ENCODE measurements at regions not wholly inside any gene's neighbourhood (a gene's known extent, or its start where the extent isn't known, plus 50 kb on each side); places are given as distances from the start of the nearest gene placed in this dataset.

DNA sequence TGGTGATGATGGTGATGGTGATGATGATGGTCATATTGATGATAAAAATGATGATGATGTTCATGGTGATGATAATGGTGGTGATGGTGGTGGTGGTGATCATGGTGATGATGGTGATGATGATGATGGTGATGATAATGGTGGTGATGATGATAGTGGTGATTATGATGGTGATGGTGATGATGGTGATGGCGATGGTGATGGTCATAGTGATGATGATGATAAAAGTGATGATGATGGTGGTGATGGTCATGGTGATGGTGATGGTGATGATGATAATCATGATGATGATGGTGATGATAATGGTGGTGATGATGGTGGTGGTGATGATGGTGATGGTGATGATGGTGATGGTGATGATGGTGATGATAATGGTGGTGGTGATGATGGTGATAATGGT, 478.7 kb downstream of the TYW1 start:
- no peak overlapping the region for H3K4me2 ChIP-seq (ENCODE audit: low read length)
- no peaks in the 10 kb centered on the region for H3F3A ChIP-seq (ENCODE audit: control insufficient read depth, insufficient read depth)
- no peaks in the 10 kb centered on the region for H3K9me2 ChIP-seq (replicated peaks; ENCODE audit: control insufficient read depth, low read length)
- no peak overlapping the region for H3K27ac ChIP-seq (ENCODE audit: low read depth, low read length)
- no peak overlapping the region for H3K4me3 ChIP-seq (ENCODE audit: low read length)
- H3K27me3 ChIP-seq (ENCODE audit: control insufficient read depth, low read length), result no peaks in the 10 kb centered on the region
- H3K79me2 ChIP-seq (ENCODE audit: control insufficient read depth, low read length), result no peaks in the 10 kb centered on the region
- no peaks in the 10 kb centered on the region for H3K4me1 ChIP-seq (ENCODE audit: control insufficient read depth, low read length)
- no peaks in the 10 kb centered on the region for H4K20me1 ChIP-seq (ENCODE audit: control insufficient read depth, insufficient read depth, low read depth, low read length)
- H3K36me3 ChIP-seq (ENCODE audit: control insufficient read depth, low read length), result no peaks in the 10 kb centered on the region
- TF ChIP-seq, protein P1, sequence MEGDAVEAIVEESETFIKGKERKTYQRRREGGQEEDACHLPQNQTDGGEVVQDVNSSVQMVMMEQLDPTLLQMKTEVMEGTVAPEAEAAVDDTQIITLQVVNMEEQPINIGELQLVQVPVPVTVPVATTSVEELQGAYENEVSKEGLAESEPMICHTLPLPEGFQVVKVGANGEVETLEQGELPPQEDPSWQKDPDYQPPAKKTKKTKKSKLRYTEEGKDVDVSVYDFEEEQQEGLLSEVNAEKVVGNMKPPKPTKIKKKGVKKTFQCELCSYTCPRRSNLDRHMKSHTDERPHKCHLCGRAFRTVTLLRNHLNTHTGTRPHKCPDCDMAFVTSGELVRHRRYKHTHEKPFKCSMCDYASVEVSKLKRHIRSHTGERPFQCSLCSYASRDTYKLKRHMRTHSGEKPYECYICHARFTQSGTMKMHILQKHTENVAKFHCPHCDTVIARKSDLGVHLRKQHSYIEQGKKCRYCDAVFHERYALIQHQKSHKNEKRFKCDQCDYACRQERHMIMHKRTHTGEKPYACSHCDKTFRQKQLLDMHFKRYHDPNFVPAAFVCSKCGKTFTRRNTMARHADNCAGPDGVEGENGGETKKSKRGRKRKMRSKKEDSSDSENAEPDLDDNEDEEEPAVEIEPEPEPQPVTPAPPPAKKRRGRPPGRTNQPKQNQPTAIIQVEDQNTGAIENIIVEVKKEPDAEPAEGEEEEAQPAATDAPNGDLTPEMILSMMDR (IDR thresholded peaks at IDR 0.05; ENCODE audit: low read depth, low read length, poor library complexity, severe bottlenecking), result no peak
- TF ChIP-seq EZH2phosphoT487 (IDR thresholded peaks at IDR 0.05; ENCODE audit: borderline replicate concordance, low read length), result no peak
- H3K9me3 ChIP-seq (ENCODE audit: control insufficient read depth, insufficient read depth, low read length), result no peaks in the 10 kb centered on the region

DNA sequence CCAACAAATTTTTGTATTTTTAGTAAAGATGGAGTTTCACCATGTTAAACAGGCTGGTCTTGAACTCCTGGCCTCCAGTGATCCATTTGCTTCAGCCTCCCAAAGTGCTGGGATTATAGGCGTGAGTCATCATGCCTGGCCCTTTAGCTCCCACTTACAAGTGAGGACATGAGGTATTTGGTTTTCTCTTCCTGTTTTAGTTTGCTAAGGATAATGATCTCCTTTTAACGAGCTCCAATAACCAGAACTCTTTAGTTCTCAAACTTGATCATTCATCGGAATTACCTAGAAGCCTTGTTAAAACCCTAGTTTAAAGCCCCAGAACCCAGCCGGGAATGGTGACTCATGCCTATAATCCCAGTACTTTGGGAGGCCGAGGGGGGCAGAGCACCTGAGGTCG, 481.4 kb downstream of the TYW1 start:
- H3K27me3 ChIP-seq (ENCODE audit: control insufficient read depth, low read length), result no peaks in the 10 kb centered on the region
- H4K20me1 ChIP-seq (ENCODE audit: control insufficient read depth, insufficient read depth, low read depth, low read length), result no peaks in the 10 kb centered on the region
- no peaks in the 10 kb centered on the region for H3K9me2 ChIP-seq (replicated peaks; ENCODE audit: control insufficient read depth, low read length)
- no peaks in the 10 kb centered on the region for H3K36me3 ChIP-seq (ENCODE audit: control insufficient read depth, low read length)
- no peaks in the 10 kb centered on the region for H3K79me2 ChIP-seq (ENCODE audit: control insufficient read depth, low read length)
- H3K4me2 ChIP-seq (ENCODE audit: low read length), result no peak overlapping the region
- no peaks in the 10 kb centered on the region for H3F3A ChIP-seq (ENCODE audit: control insufficient read depth, insufficient read depth)
- no peak overlapping the region for H3K27ac ChIP-seq (ENCODE audit: low read depth, low read length)
- no peak overlapping the region for H3K4me3 ChIP-seq (ENCODE audit: low read length)
- H3K9me3 ChIP-seq (ENCODE audit: control insufficient read depth, insufficient read depth, low read length), result no peaks in the 10 kb centered on the region
- no peaks in the 10 kb centered on the region for H3K4me1 ChIP-seq (ENCODE audit: control insufficient read depth, low read length)
- TF ChIP-seq, protein P1 (IDR thresholded peaks at IDR 0.05; ENCODE audit: low read depth, low read length, poor library complexity, severe bottlenecking), result no peak
- no peak for TF ChIP-seq EZH2phosphoT487 (IDR thresholded peaks at IDR 0.05; ENCODE audit: borderline replicate concordance, low read length)

GRCh38 chr7:67484244-67484751, 487.7 kb downstream of the TYW1 start:
- Histone ChIP-seq H3K4me1 (ENCODE audit: control insufficient read depth, low read length) (no peaks in the 10 kb centered on the region), H3F3A (ENCODE audit: control insufficient read depth, insufficient read depth) (no peaks in the 10 kb centered on the region), H3K79me2 (ENCODE audit: control insufficient read depth, low read length) (no peaks in the 10 kb centered on the region), H4K20me1 (ENCODE audit: control insufficient read depth, insufficient read depth, low read depth, low read length) (no peaks in the 10 kb centered on the region), H3K27me3 (ENCODE audit: control insufficient read depth, low read length) (no peaks in the 10 kb centered on the region), H3K9me2 (replicated peaks; ENCODE audit: control insufficient read depth, low read length) (no peaks in the 10 kb centered on the region), H3K27ac (ENCODE audit: low read depth, low read length) (no peak overlapping the region), H3K36me3 (ENCODE audit: control insufficient read depth, low read length) (no peaks in the 10 kb centered on the region), H3K9me3 (ENCODE audit: control insufficient read depth, insufficient read depth, low read length) (no peaks in the 10 kb centered on the region), H3K4me3 (ENCODE audit: low read length) (no peak overlapping the region), H3K4me2 (ENCODE audit: low read length) (no peak overlapping the region)
- TF ChIP-seq, protein P1 (IDR thresholded peaks at IDR 0.05; ENCODE audit: low read depth, low read length, poor library complexity, severe bottlenecking), result peak; percentile 67
- no peak for TF ChIP-seq EZH2phosphoT487 (IDR thresholded peaks at IDR 0.05; ENCODE audit: borderline replicate concordance, low read length)

All from DOHH2 (cell line).